Mesothelial cell of epicardium (in vitro differentiated cells): ENCODE measurements at regions not wholly inside any gene's neighbourhood (a gene's known extent, or its start where the extent isn't known, plus 50 kb on each side); places are given as distances from the start of the nearest gene placed in this dataset.

ENCODE experiments used
- DNase-seq, 2 experiments: peaks; one replicate each; pipeline ENCODE4 v3.0.0; 2021; ENCODE audit warnings: low spot score in 2 of 2; ENCODE audit not compliant: unreplicated experiment in 2 of 2
- H3K27ac Mint-ChIP-seq: 2 replicates; pipeline ENCODE4 v1.8.0; 2021; ENCODE audit warnings: mixed read lengths
- H3K27me3 Mint-ChIP-seq: 2 replicates; pipeline ENCODE4 v1.8.0; 2021; ENCODE audit warnings: low read depth, mixed read lengths
- H3K36me3 Mint-ChIP-seq: 2 replicates; pipeline ENCODE4 v1.8.0; 2021; ENCODE audit warnings: mixed read lengths
- H3K4me1 Mint-ChIP-seq: 2 replicates; pipeline ENCODE4 v1.8.0; 2021; ENCODE audit warnings: mixed read lengths
- H3K4me3 Mint-ChIP-seq: 2 replicates; pipeline ENCODE4 v1.8.0; 2021; ENCODE audit warnings: mild to moderate bottlenecking, moderate library complexity, mixed read lengths
- H3K9me3 Mint-ChIP-seq: 2 replicates; pipeline ENCODE4 v1.8.0; 2021; ENCODE audit warnings: mixed read lengths
- CTCF ChIP-seq: fragments of 200-600 bp; sonication (generic); IDR thresholded peaks from one replicate; pipeline ENCODE4 v1.5.0; 2021; ENCODE audit warnings: antibody characterized with exemption; ENCODE audit not compliant: unreplicated experiment

- H3K4me1 Mint-ChIP-seq = no peaks in the 10 kb centered on the region
- H3K27me3 Mint-ChIP-seq = peaks cover 22% of the 10 kb centered on the region
- peaks cover 5% of the 10 kb centered on the region for H3K9me3 Mint-ChIP-seq
- H3K36me3 Mint-ChIP-seq = no peaks in the 10 kb centered on the region
- H3K4me3 Mint-ChIP-seq = no peak overlapping the region
- H3K27ac Mint-ChIP-seq = no peak overlapping the region
- TF ChIP-seq CTCF = no peak
- DNase-seq = peak in 1 of 2 experiments; percentile 28
Measured at GRCh38 chr1:29653034-29653810, 416.9 kb downstream of the PTPRU start.

GRCh38 chr1:29651684-29652665 lies 415.7 kb downstream of the PTPRU start:
- no peak for TF ChIP-seq CTCF
- no peaks in the 10 kb centered on the region for H3K4me1 Mint-ChIP-seq
- no peaks in the 10 kb centered on the region for H3K36me3 Mint-ChIP-seq
- peaks cover 31% of the 10 kb centered on the region for H3K27me3 Mint-ChIP-seq
- peaks cover 3% of the 10 kb centered on the region for H3K9me3 Mint-ChIP-seq
- no peak overlapping the region for H3K4me3 Mint-ChIP-seq
- no peak overlapping the region for H3K27ac Mint-ChIP-seq
- DNase-seq = peak in 1 of 2 experiments; percentile 22

- Mint-ChIP-seq H3K4me3 (no peak overlapping the region), H3K27ac (no peak overlapping the region), H3K9me3 (no peaks in the 10 kb centered on the region), H3K4me1 (no peaks in the 10 kb centered on the region), H3K27me3 (peaks cover 34% of the 10 kb centered on the region), H3K36me3 (no peaks in the 10 kb centered on the region)
- no peak for TF ChIP-seq CTCF
- DNase-seq = peak in 1 of 2 experiments; percentile 21
Measured at GRCh38 chr1:29651246-29651645, 414.9 kb downstream of the PTPRU start.

- DNase-seq = peak in 1 of 2 experiments; percentile 17
- no peaks in the 10 kb centered on the region for H3K9me3 Mint-ChIP-seq
Measured at GRCh38 chr1:29650476-29650875, 414.2 kb downstream of the PTPRU start.

GRCh38 chr1:29650041-29650400 lies 413.7 kb downstream of the PTPRU start:
- H3K36me3 Mint-ChIP-seq = no peaks in the 10 kb centered on the region
- H3K4me1 Mint-ChIP-seq = no peaks in the 10 kb centered on the region
- no peak for TF ChIP-seq CTCF
- DNase-seq = no peak
- H3K4me3 Mint-ChIP-seq = no peak overlapping the region
- peaks cover 41% of the 10 kb centered on the region for H3K27me3 Mint-ChIP-seq
- H3K27ac Mint-ChIP-seq = no peak overlapping the region
- no peaks in the 10 kb centered on the region for H3K9me3 Mint-ChIP-seq

More at GRCh38 chr1:29650476-29650875, 414.2 kb downstream of the PTPRU start:
- H3K27ac Mint-ChIP-seq = no peak overlapping the region
- H3K4me3 Mint-ChIP-seq = no peak overlapping the region
- peaks cover 36% of the 10 kb centered on the region for H3K27me3 Mint-ChIP-seq
- no peak for TF ChIP-seq CTCF
- no peaks in the 10 kb centered on the region for H3K36me3 Mint-ChIP-seq
- H3K4me1 Mint-ChIP-seq = no peaks in the 10 kb centered on the region
